SK-N-SH (cell line): ENCODE measurements at regions not wholly inside any gene's neighbourhood (a gene's known extent, or its start where the extent isn't known, plus 50 kb on each side); places are given as distances from the start of the nearest gene placed in this dataset.

ENCODE experiments used
- CTCF ChIA-PET: fragments of 300-600, 350-600 bp; formaldehyde crosslinking; extraction: SDS; loops from one replicate; lab custom pipeline; 2021; lab: Yijun Ruan, JAX
- POLR2A ChIA-PET: fragments of 350-600 bp; sonication (Branson Sonifier 250); formaldehyde crosslinking; extraction: SDS; loops from one replicate; lab custom pipeline; 2020; ENCODE audit warnings: antibody characterized with exemption, inconsistent platforms; lab: Yijun Ruan, JAX
- DNase-seq: peaks from one replicate; pipeline ENCODE4 v3.0.0; 2012
- H2AFZ ChIP-seq: fragments of 200-600 bp; sonication (generic); 2 replicates; pipeline ENCODE4 v1.8.1; 2016; ENCODE audit warnings: antibody characterized with exemption, mild to moderate bottlenecking, low read depth
- H3F3A ChIP-seq: fragments of 200-600 bp; sonication (generic); replicated peaks from 2 replicates; pipeline ENCODE3; 2016; ENCODE audit warnings: antibody characterized with exemption, mild to moderate bottlenecking; ENCODE audit not compliant: insufficient read depth
- H3K27ac ChIP-seq, 2 experiments: fragments of 200-500 bp in 1 of 2; fragments of 200-600 bp in 1 of 2; sonication (Bioruptor generic) in 1 of 2; sonication (generic), shearing (Covaris generic) in 1 of 2; 2 replicates each; pipeline versions ENCODE4 v1.5.1 to v1.6.1; 2014 to 2016; ENCODE audit warnings: low read depth in 2 of 2, inconsistent platforms in 1 of 2, low read length in 1 of 2, mild to moderate bottlenecking in 1 of 2, mixed read lengths in 1 of 2
- H3K27me3 ChIP-seq: fragments of 200-600 bp; sonication (generic), shearing (Covaris generic); 2 replicates; pipeline ENCODE4 v1.6.1; 2016; ENCODE audit warnings: mixed run types; ENCODE audit not compliant: insufficient read depth
- H3K36me3 ChIP-seq, 2 experiments: fragments of 200-500 bp in 1 of 2; fragments of 200-600 bp in 1 of 2; sonication (Bioruptor generic) in 1 of 2; sonication (generic) in 1 of 2; replicated peaks in 1 of 2; 2 replicates each; pipeline versions ENCODE3 to v1.5.1; 2014 to 2016; ENCODE audit warnings: low read length in 1 of 2, mild to moderate bottlenecking in 1 of 2; ENCODE audit not compliant: insufficient read depth in 2 of 2, control insufficient read depth in 1 of 2
- H3K4me1 ChIP-seq, 2 experiments: fragments of 200-500 bp in 1 of 2; fragments of 200-600 bp in 1 of 2; sonication (Bioruptor generic) in 1 of 2; sonication (generic), shearing (Covaris generic) in 1 of 2; 2 replicates each; pipeline versions ENCODE4 v1.5.1 to v1.6.1; 2014 to 2016; ENCODE audit warnings: low read depth in 1 of 2, low read length in 1 of 2, mixed run types in 1 of 2; ENCODE audit not compliant: insufficient read depth in 2 of 2, control insufficient read depth in 1 of 2
- H3K4me2 ChIP-seq: fragments of 200-600 bp; sonication (generic), shearing (Covaris generic); 2 replicates; pipeline ENCODE4 v1.6.1; 2017; ENCODE audit warnings: mixed run types
- H3K4me3 ChIP-seq, 2 experiments: fragments of 200-500 bp in 1 of 2; fragments of 200-600 bp in 1 of 2; sonication (Bioruptor generic) in 1 of 2; sonication (generic), shearing (Covaris generic) in 1 of 2; 2 replicates each; pipeline versions ENCODE4 v1.5.1 to v1.8.1; 2014 to 2016; ENCODE audit warnings: low read depth in 2 of 2, inconsistent platforms in 1 of 2, low read length in 1 of 2, mild to moderate bottlenecking in 1 of 2, mixed read lengths in 1 of 2, moderate library complexity in 1 of 2
- H3K79me2 ChIP-seq: fragments of 200-600 bp; sonication (generic); 2 replicates; pipeline ENCODE4 v1.8.1; 2017; ENCODE audit warnings: mild to moderate bottlenecking; ENCODE audit not compliant: insufficient read depth
- H3K9ac ChIP-seq: fragments of 200-600 bp; sonication (generic); 2 replicates; pipeline ENCODE4 v1.6.1; 2017; ENCODE audit warnings: mixed run types
- H3K9me2 ChIP-seq: fragments of 200-600 bp; sonication (generic); 2 replicates; pipeline ENCODE4 v1.6.1; 2017; ENCODE audit warnings: mixed run types
- H3K9me3 ChIP-seq: fragments of 200-600 bp; sonication (generic); 2 replicates; pipeline ENCODE4 v1.6.1; 2017; ENCODE audit warnings: mixed run types, mild to moderate bottlenecking, moderate library complexity
- H4K20me1 ChIP-seq: fragments of 200-600 bp; sonication (generic); 2 replicates; pipeline ENCODE4 v1.6.1; 2017; ENCODE audit warnings: mild to moderate bottlenecking, mixed run types; ENCODE audit not compliant: insufficient read depth
- FOXM1 ChIP-seq: IDR thresholded peaks from 2 replicates; pipeline ENCODE4 v1.4.0; 2012; ENCODE audit warnings: low read depth, mild to moderate bottlenecking
- GABPA ChIP-seq: IDR thresholded peaks from 2 replicates; pipeline ENCODE4 v1.4.0; 2012; ENCODE audit warnings: low read depth, mild to moderate bottlenecking
- GATA2 ChIP-seq: sonication (generic); formaldehyde crosslinking; IDR thresholded peaks from 2 replicates; pipeline ENCODE4 v1.5.0; 2020; ENCODE audit warnings: mild to moderate bottlenecking, missing genetic modification reagents
- PBX3 ChIP-seq: IDR thresholded peaks from 2 replicates; pipeline ENCODE4; 2012
- RAD21 ChIP-seq: IDR thresholded peaks from 2 replicates; pipeline ENCODE4 v1.6.1; 2012; ENCODE audit warnings: mild to moderate bottlenecking, low read length
- REST ChIP-seq: IDR thresholded peaks from 2 replicates; pipeline ENCODE4 v1.6.1; 2012; ENCODE audit warnings: mild to moderate bottlenecking, low read depth, low read length, moderate library complexity
- RFX5 ChIP-seq: IDR thresholded peaks from 2 replicates; pipeline ENCODE4 v1.6.1; 2012; ENCODE audit warnings: mild to moderate bottlenecking, improper control_type of control experiment, low read length
- SIN3A ChIP-seq: IDR thresholded peaks from 2 replicates; pipeline ENCODE4 v1.6.1; 2012; ENCODE audit warnings: low read depth, mild to moderate bottlenecking, low read length, moderate library complexity, borderline replicate concordance
- SMC3 ChIP-seq: IDR thresholded peaks from 2 replicates; pipeline ENCODE4 v1.6.1; 2012; ENCODE audit warnings: low read depth, low read length, improper control_type of control experiment
- WGBS: methylation state at CpG from one replicate; pipeline ENCODE4 v1.1.6; 2017; ENCODE audit warnings: low lambda C conversion rate; 5-methylcytosine and 5-hydroxymethylcytosine counted together

DNA sequence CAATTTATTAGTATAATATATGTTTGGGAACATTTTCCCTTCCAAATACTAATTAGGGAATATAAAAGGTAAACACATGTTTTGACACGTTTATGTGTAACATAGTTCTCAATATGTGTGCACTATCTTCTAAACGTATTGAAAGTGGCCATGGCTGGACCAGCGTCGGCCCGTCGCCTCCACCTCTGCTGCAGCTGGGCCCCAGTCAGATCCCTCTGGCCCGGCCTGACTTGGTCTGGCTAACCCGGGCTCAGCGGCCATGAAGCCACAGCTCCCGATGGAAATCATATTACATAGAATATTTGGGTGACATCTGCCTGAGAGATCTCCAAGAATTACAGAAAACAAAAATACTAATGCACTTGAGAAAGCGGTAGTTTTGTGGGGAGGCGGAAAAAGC lies 474.4 kb upstream of the CDH2 start:
- DNase-seq, result no peak
- TF ChIP-seq RFX5 (no peak), GATA2 (CRISPR knock-in tag) (no peak), SMC3 (no peak), FOXM1 (no peak)
- TF ChIP-seq, all 33 proteins: peak for 0
- no peak overlapping the region for H3K9ac ChIP-seq
- no peak overlapping the region for H2AFZ ChIP-seq
- no peaks in the 10 kb centered on the region for H3F3A ChIP-seq
- CTCF ChIA-PET, result no interaction called here
- no peaks in the 10 kb centered on the region for H3K27me3 ChIP-seq
- no peaks in the 10 kb centered on the region for H3K4me1 ChIP-seq
- H3K4me3 ChIP-seq, result no peak overlapping the region
- no peaks in the 10 kb centered on the region for H3K9me3 ChIP-seq
- H3K9me2 ChIP-seq, result no peaks in the 10 kb centered on the region
- no peaks in the 10 kb centered on the region for H3K36me3 ChIP-seq
- no peak overlapping the region for H3K27ac ChIP-seq
- H4K20me1 ChIP-seq, result no peaks in the 10 kb centered on the region
- H3K79me2 ChIP-seq, result no peaks in the 10 kb centered on the region
- H3K4me2 ChIP-seq, result no peak overlapping the region
- 90% methylated on average over 12 of the region's 12 CpGs for WGBS
- POLR2A ChIA-PET, result no interaction called here

DNA sequence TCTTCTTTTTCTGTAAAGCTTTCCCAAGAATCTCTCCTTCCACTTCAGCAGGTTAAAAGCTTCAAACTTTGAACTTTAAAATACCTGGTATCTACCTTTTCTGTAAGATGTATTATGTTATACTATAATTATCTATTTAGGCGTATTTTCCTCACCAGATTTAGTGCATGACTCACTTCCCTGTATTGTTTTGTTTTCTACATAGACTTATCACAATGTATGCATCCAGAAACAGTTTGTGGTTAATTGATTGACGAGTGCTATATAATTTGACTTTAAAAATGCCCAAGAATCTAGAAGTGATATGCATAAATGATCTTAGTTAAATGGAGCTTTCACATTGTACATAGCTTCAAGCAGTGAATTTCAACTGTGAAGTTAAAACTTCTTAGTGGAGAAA lies 473.9 kb upstream of the CDH2 start:
- no peak for DNase-seq
- POLR2A ChIA-PET, result no interaction called here
- Histone ChIP-seq H3K4me1 (no peaks in the 10 kb centered on the region), H3K4me2 (no peak overlapping the region), H3K4me3 (no peak overlapping the region), H3K36me3 (no peaks in the 10 kb centered on the region), H3K27me3 (no peaks in the 10 kb centered on the region), H2AFZ (no peak overlapping the region), H3K9me2 (no peaks in the 10 kb centered on the region), H3K79me2 (no peaks in the 10 kb centered on the region), H3K9ac (no peak overlapping the region), H3K27ac (no peak overlapping the region), H3K9me3 (no peaks in the 10 kb centered on the region), H4K20me1 (no peaks in the 10 kb centered on the region), H3F3A (no peaks in the 10 kb centered on the region)
- WGBS, result 60% methylated on average over 2 of the region's 2 CpGs
- TF ChIP-seq GABPA (no peak), REST (no peak), PBX3 (no peak), RAD21 (no peak), FOXM1 (no peak), SIN3A (no peak)
- CTCF ChIA-PET, result no interaction called here
